ENCODE measurements at regions not wholly inside any gene's neighbourhood (a gene's known extent, or its start where the extent isn't known, plus 50 kb on each side); places are given as distances from the start of the nearest gene placed in this dataset.
"Not testable (repeated sequence)": the region's sequence is repeated elsewhere in the genome, so short reads cannot be mapped to it uniquely, and the experiment has no call there.

DNA sequence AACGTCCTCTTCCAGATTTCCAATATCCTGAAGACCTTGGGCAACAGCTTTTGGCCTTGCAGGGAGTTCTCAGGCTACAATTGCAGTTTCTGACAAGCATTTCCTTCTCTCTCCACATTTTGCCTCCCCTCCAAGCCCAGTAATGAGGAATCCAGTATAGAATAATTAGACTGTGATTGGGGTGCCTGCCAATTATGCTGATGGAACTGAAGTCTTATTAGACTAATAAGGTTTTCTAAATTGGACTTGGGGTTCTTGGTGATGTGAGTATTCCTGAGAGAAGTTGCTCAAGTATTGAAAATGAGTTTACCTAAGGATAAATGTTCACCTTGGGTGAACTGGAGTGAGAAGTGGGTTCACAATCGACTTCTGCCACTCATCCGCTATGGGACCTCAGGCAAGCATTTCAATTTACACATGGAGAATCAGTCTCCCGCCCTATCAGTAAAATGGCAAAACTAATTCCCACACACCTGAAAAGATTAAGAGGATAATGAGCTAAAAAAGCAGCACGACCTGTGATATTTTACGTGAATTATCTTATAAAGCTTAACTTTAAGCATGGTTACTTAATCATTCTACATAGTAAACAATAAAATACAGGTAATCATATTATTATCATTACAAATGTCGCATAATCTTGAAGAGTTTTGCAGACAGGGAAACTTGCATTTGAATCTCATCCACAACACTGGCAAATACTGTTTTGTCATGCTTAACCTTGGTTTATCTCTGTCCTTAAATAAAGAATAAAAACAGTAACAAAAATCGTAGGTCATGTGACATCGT lies 628.0 kb downstream of the TMEM114 start:
- ATAC-seq (no peak), DNase-seq (no peak)

GRCh38 chr16:7957151-7957550 lies 624.5 kb downstream of the RBFOX1 start:
- DNase-seq, result no peak

GRCh38 chr16:7953360-7953759 lies 620.7 kb downstream of the RBFOX1 start:
- no peak for ATAC-seq

More at GRCh38 chr16:7957151-7957550, 624.5 kb downstream of the RBFOX1 start:
- ATAC-seq, result no peak

GRCh38 chr16:7946142-7946541 lies 613.5 kb downstream of the RBFOX1 start:
- no peak for ATAC-seq
- DNase-seq, result no peak

More at GRCh38 chr16:7953360-7953759, 620.7 kb downstream of the RBFOX1 start:
- DNase-seq, result no peak

GRCh38 chr16:7938175-7938574 lies 605.5 kb downstream of the RBFOX1 start:
- ATAC-seq (no peak), DNase-seq (no peak)

- ATAC-seq (no peak), DNase-seq (no peak)
Measured at GRCh38 chr16:7921345-7921744, 588.7 kb downstream of the RBFOX1 start.

GRCh38 chr16:7919782-7920181 lies 587.1 kb downstream of the RBFOX1 start:
- DNase-seq (no peak), ATAC-seq (no peak)

DNA sequence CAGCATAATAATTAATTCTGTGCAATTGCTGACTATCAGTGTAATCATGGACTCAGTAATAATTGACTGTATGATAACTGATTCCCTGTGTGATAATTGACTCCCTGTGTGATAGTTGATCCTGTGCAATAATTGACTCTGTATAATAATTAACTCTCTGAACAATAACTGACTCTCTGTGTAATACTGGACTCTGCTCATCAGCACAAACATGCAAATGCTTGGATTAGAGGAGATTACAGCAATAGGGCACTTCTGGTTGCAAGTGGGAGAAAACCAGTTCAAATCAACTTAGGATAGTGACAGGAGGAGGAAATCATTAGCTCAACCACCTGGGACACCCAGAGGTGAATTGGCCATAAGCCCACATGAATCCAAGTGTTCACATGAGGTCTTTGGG lies 582.1 kb downstream of the RBFOX1 start:
- DNase-seq (no peak), ATAC-seq (no peak)

DNA sequence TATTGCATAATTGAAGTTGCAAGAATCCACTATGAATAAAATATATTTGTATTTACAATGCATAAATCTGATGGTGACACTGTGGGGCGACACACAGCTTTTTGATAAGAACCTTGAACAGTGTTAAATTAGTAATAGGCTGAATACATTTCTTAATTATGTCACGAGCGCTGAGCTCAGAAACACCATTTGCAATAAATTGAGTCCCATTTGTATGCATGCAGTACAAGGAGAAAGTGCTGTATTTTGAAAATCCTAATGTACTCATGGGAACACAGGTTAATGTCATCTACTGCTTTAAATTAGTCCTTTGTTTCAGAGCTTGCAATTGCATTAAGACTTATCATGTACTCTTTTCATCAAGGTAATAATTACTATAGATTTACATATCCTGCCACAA lies 579.5 kb downstream of the RBFOX1 start:
- DNase-seq, result no peak
- ATAC-seq, result no peak

- no peak for ATAC-seq
- DNase-seq, result no peak
Measured at GRCh38 chr16:7910116-7910515, 577.5 kb downstream of the RBFOX1 start.

GRCh38 chr16:7888411-7888810 lies 555.8 kb downstream of the RBFOX1 start:
- ATAC-seq (no peak), DNase-seq (no peak)

DNA sequence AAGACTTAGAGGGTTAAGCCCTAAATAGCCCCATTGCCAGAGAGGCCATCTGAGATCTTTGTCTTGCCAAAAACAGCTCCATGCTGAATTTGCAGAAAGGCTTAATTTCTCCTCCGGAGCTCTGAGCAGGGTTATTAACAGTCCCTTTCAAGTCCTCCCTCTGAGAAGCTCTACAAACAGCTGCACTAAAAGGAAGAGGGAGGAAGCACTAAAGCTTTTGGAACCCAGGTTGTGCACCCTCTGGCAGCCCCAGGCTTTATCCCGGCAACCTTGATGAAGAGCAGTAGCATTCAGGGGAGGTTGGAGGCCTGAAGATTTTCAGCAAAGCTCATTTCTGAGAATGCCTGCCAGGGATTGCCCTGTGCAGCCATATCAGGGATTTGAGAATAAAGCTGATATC lies 554.7 kb downstream of the RBFOX1 start:
- ATAC-seq (no peak), DNase-seq (no peak)

- ATAC-seq, result no peak
- no peak for DNase-seq
Measured at GRCh38 chr16:7871979-7872378, 539.3 kb downstream of the RBFOX1 start.

DNA sequence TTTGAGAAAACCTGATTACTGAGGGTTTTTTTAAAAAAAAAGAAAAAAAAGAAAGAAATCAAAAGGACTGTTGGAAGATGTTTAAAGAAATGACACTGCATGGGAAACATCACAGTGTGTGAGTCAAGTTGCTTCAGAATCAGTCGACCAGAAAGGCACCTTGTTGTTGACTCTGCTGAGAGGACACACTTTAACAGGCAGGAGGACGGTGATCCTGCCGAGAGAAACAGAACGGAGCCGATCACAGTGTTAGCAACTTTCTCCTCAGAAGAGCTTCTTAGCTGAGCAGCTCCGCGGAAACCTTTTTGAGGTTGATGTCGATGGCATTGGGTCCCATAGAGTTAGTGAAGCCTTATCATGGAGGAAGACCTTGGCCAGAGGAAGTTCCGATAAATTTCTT lies 538.7 kb downstream of the RBFOX1 start:
- ATAC-seq, result no peak
- DNase-seq, result no peak

- DNase-seq, result no peak
- no peak for ATAC-seq
Measured at GRCh38 chr16:7867831-7868230, 535.2 kb downstream of the RBFOX1 start.

GRCh38 chr16:7866144-7866543 lies 533.5 kb downstream of the RBFOX1 start:
- no peak for DNase-seq
- ATAC-seq, result no peak

DNA sequence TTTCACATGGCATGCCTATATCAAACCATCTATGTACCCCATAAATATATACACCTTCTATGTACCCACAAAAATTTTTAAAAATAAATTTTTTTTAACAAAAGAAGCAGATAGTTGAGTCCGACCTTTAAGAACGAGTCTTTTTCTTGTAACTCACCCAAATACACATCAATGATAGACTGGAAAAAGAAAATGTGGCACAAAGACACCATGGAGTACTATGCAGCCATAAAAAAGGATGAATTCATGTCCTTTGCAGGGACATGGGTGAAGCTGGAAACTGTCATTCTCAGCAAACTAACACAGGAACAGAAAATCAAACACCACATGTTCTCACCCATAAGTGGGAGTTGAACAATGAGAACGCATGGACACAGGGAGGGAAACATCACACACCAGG lies 532.7 kb downstream of the RBFOX1 start:
- DNase-seq, ATAC-seq: not testable (repeated sequence)

GRCh38 chr16:7861891-7862582 lies 529.4 kb downstream of the RBFOX1 start:
- DNase-seq (no peak), ATAC-seq (no peak)

GRCh38 chr16:7853197-7853596 lies 520.6 kb downstream of the RBFOX1 start:
- ATAC-seq (no peak), DNase-seq (no peak)

GRCh38 chr16:7849841-7850240 lies 517.2 kb downstream of the RBFOX1 start:
- ATAC-seq, result no peak
- DNase-seq, result no peak

GRCh38 chr16:7843261-7843660 lies 510.6 kb downstream of the RBFOX1 start:
- no peak for DNase-seq
- no peak for ATAC-seq

GRCh38 chr16:7839568-7839967 lies 506.9 kb downstream of the RBFOX1 start:
- ATAC-seq (no peak), DNase-seq (no peak)

- ATAC-seq (no peak), DNase-seq (no peak)
Measured at GRCh38 chr16:7834771-7835431, 502.3 kb downstream of the RBFOX1 start.
